22Rv1 (cell line): ENCODE measurements at regions not wholly inside any gene's neighbourhood (a gene's known extent, or its start where the extent isn't known, plus 50 kb on each side); places are given as distances from the start of the nearest gene placed in this dataset.

Experiments used
- H3K27ac ChIP-seq: fragments of 450-650 bp; 2 replicates; pipeline ENCODE4 v1.5.1; 2017
- ZFX ChIP-seq: fragments of 450-650 bp; IDR thresholded peaks from 2 replicates; pipeline ENCODE4 v1.6.1; 2017; ENCODE audit warnings: antibody characterized with exemption, borderline replicate concordance
- TF ChIP-seq, protein P1 (sequence below): fragments of 450-650 bp; IDR thresholded peaks from 2 replicates; pipeline ENCODE4 v1.5.1; 2017; ENCODE audit warnings: mild to moderate bottlenecking

- no peak for TF ChIP-seq ZFX
- TF ChIP-seq, protein P1, sequence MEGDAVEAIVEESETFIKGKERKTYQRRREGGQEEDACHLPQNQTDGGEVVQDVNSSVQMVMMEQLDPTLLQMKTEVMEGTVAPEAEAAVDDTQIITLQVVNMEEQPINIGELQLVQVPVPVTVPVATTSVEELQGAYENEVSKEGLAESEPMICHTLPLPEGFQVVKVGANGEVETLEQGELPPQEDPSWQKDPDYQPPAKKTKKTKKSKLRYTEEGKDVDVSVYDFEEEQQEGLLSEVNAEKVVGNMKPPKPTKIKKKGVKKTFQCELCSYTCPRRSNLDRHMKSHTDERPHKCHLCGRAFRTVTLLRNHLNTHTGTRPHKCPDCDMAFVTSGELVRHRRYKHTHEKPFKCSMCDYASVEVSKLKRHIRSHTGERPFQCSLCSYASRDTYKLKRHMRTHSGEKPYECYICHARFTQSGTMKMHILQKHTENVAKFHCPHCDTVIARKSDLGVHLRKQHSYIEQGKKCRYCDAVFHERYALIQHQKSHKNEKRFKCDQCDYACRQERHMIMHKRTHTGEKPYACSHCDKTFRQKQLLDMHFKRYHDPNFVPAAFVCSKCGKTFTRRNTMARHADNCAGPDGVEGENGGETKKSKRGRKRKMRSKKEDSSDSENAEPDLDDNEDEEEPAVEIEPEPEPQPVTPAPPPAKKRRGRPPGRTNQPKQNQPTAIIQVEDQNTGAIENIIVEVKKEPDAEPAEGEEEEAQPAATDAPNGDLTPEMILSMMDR = no peak
- no peak overlapping the region for H3K27ac ChIP-seq
Measured at GRCh38 chr15:77816983-77817382, 184.3 kb upstream of the LINGO1 start.

- H3K27ac ChIP-seq = no peak overlapping the region
- no peak for TF ChIP-seq ZFX
- TF ChIP-seq, protein P1 = no peak
Measured at GRCh38 chr15:77815015-77815414, 182.3 kb upstream of the LINGO1 start.

DNA sequence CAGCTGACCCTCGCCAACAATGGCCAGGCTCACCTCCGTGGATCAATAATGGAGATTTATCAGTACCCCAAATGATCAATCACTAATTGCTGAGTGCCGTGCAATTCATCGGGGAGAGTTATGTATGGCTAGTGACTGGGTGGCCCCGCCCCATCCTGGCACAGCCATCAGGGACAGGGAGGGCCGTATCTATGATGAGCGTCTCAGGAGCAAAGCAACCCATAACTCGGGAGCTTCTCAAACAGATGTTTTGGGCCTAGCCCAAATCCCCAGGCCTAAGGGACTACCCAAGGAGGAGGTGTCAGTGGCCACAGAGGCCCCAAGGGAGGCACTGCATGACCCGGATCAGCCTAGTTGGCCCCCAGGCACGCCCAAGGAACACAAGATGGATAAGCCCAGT lies 180.0 kb upstream of the LINGO1 start:
- no peak overlapping the region for H3K27ac ChIP-seq
- TF ChIP-seq, protein P1 = no peak
- no peak for TF ChIP-seq ZFX

- no peak overlapping the region for H3K27ac ChIP-seq
- TF ChIP-seq, protein P1 = no peak
- TF ChIP-seq ZFX = no peak
Measured at GRCh38 chr15:77811270-77811669, 178.6 kb upstream of the LINGO1 start.

DNA sequence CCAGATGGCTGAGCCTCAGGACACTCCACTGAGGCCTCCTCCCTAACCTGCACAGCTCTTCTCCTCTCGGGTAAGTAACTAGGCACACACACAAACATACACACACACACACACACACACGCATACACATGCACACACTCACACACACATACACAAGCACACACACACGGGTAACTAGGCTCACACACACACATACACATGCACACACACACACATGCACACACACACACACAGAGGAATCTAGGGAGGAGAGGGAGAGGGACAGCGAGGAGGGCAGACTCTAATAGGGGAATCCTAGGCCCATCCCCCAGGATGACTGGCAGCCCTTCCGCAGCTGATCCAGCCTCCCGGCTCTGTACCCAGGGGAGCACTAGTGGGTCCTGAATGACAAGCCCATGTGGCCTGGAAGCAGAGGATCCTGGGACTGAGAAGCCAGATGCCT lies 177.4 kb upstream of the LINGO1 start:
- TF ChIP-seq, protein P1 = no peak
- TF ChIP-seq ZFX = no peak
- no peak overlapping the region for H3K27ac ChIP-seq

DNA sequence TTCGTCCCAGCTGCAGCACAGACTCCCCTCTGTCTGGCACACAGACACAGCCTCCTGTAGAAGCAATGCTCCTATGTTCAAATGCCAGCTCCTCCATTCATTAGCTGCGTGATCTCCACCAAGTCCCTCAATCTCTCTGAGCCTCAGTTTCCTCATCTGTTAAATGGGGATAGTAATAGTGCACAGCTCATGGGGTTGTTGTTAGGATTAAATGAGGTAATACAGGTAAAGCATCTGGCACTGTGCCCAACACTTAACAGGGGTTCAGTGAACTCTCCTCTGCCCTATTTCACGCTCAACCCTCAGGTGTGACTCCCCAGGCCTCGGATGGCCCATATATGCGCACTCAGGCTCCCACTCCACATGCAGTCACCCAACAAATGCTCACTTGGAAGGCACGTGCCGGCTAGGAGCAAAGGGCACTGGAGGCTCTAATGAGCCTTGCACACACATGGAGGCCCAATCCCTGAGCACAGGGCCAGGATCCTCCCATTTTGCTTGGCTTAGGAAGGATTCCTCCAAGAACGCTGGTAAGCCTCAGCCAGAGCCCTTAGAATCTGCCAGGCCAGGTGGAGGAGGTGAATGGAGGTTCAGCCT lies 176.0 kb upstream of the LINGO1 start:
- TF ChIP-seq, protein P1 = no peak
- no peak for TF ChIP-seq ZFX

DNA sequence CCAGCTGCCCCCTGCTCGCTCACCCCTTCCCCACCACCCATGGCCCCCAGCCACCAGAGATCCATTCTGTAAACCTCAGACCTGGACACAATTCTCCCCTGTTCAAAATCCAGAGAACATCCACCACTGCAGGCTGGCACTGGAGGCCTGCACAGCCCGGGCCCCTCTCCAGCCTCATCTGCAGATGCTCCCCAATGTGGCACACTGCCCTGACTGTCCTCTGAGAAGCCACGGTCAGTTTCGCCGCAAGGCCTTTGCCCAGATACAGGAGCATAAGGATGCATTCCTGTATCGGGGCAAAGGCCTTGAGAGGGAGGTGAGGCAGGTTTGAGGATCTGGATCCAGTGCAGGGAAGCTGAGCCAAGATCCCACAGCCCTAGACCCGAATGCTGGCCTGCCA lies 175.4 kb upstream of the LINGO1 start:
- no peak overlapping the region for H3K27ac ChIP-seq
- TF ChIP-seq, protein P1 = no peak
- no peak for TF ChIP-seq ZFX

More for the DNA sequence above, 176.0 kb upstream of the LINGO1 start:
- no peak overlapping the region for H3K27ac ChIP-seq
